GM12878 (cell line): ENCODE measurements at regions not wholly inside any gene's neighbourhood (a gene's known extent, or its start where the extent isn't known, plus 50 kb on each side); places are given as distances from the start of the nearest gene placed in this dataset.

Source experiments
- BHLHE40 ChIP-seq, 2 experiments: fragments of 450-650 bp in 1 of 2; IDR thresholded peaks; 2 replicates each; pipeline ENCODE4 v1.6.1; 2011 to 2017; ENCODE audit warnings: low read depth in 2 of 2, borderline replicate concordance in 1 of 2, improper control_type of control experiment in 1 of 2, low read length in 1 of 2, mild to moderate bottlenecking in 1 of 2
- CEBPB ChIP-seq, 2 experiments: fragments of 150-350 bp in 1 of 2; IDR thresholded peaks; 2 replicates each; pipeline ENCODE4 v1.6.1; 2012 to 2014; ENCODE audit warnings: low read depth in 2 of 2, low read length in 2 of 2, borderline replicate concordance in 1 of 2, inconsistent platforms in 1 of 2
- CHD2 ChIP-seq: IDR thresholded peaks from 2 replicates; pipeline ENCODE4 v1.6.1; 2011; ENCODE audit warnings: low read depth, low read length, improper control_type of control experiment, borderline replicate concordance
- NFYB ChIP-seq: IDR thresholded peaks from 2 replicates; pipeline ENCODE4 v1.6.1; 2011; ENCODE audit warnings: low read depth, mild to moderate bottlenecking, low read length, improper control_type of control experiment, moderate library complexity; ENCODE audit not compliant: insufficient read depth
- POLR2A ChIP-seq: IDR thresholded peaks from 2 replicates; pipeline ENCODE4 v1.6.1; 2011; ENCODE audit warnings: low read depth, mild to moderate bottlenecking, low read length
- POU2F2 ChIP-seq: IDR thresholded peaks from 3 replicates; pipeline ENCODE4 v1.6.1; 2011; ENCODE audit warnings: low read depth, mild to moderate bottlenecking, low read length, borderline replicate concordance
- SMC3 ChIP-seq: IDR thresholded peaks from 2 replicates; pipeline ENCODE4 v1.6.1; 2011; ENCODE audit warnings: low read length, improper control_type of control experiment, borderline replicate concordance
- TF ChIP-seq, protein P1 (sequence below), 3 experiments: IDR thresholded peaks in 2 of 3; conservative IDR thresholded peaks in 1 of 3; 2 replicates each; pipeline ENCODE4 v1.5.1; 2011; ENCODE audit warnings: low read depth in 3 of 3, low read length in 3 of 3, mild to moderate bottlenecking in 3 of 3, control low read depth in 2 of 3, moderate library complexity in 2 of 3, inconsistent platforms in 1 of 3, mixed read lengths in 1 of 3; ENCODE audit not compliant: control insufficient read depth in 2 of 3, insufficient read depth in 1 of 3; ENCODE audit errors: extremely low read depth in 1 of 3
- TF ChIP-seq, protein P2 (sequence below): IDR thresholded peaks from 2 replicates; pipeline ENCODE4 v1.6.1; 2011; ENCODE audit warnings: low read depth, mild to moderate bottlenecking, low read length, moderate library complexity, borderline replicate concordance; ENCODE audit errors: extremely low read depth

DNA sequence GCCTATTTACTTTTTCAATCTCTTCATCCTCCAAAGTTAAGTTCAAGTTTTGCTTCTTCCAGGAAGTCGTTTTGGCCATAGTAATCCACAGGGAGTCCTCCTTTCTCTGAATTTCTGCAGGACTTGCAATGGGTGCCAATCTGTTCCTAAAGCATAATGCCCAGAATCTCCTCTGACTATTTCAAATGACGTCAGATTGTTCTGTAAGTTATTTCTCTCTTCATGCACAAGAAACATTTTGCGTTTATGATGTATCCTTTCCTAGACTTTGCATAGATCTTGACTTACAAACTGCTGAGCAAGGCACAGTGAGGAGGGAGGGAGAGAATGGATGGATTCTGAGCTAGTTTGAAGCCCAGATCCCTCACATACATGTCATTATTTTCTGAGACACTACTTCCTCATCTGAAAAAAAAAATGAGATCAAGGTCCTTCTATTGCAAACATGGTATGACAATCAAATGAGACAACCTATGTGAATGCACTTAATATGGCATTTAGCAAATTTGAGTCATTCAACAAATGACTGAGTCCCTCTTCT, 103.1 kb downstream of the MEX3B start:
- TF ChIP-seq, protein P1, sequence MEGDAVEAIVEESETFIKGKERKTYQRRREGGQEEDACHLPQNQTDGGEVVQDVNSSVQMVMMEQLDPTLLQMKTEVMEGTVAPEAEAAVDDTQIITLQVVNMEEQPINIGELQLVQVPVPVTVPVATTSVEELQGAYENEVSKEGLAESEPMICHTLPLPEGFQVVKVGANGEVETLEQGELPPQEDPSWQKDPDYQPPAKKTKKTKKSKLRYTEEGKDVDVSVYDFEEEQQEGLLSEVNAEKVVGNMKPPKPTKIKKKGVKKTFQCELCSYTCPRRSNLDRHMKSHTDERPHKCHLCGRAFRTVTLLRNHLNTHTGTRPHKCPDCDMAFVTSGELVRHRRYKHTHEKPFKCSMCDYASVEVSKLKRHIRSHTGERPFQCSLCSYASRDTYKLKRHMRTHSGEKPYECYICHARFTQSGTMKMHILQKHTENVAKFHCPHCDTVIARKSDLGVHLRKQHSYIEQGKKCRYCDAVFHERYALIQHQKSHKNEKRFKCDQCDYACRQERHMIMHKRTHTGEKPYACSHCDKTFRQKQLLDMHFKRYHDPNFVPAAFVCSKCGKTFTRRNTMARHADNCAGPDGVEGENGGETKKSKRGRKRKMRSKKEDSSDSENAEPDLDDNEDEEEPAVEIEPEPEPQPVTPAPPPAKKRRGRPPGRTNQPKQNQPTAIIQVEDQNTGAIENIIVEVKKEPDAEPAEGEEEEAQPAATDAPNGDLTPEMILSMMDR (IDR thresholded peaks at IDR 0.05 in 2 of 3, conservative IDR thresholded peaks at IDR 0.05 in 1 of 3; ENCODE audit: control insufficient read depth in 2 of 3, extremely low read depth in 1 of 3, insufficient read depth in 1 of 3, low read depth in 3 of 3, low read length in 3 of 3), result no peak
- TF ChIP-seq SMC3 (no peak), BHLHE40 (IDR thresholded peaks at IDR 0.05; ENCODE audit: borderline replicate concordance in 1 of 2, low read depth in 2 of 2, low read length in 1 of 2) (no peak), CHD2 (no peak), POLR2A (no peak), CEBPB (IDR thresholded peaks at IDR 0.05; ENCODE audit: borderline replicate concordance in 1 of 2, low read depth in 2 of 2, low read length in 2 of 2) (no peak), NFYB (no peak), POU2F2 (no peak)
- TF ChIP-seq, protein P2, sequence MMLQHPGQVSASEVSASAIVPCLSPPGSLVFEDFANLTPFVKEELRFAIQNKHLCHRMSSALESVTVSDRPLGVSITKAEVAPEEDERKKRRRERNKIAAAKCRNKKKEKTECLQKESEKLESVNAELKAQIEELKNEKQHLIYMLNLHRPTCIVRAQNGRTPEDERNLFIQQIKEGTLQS, result no peak
